Activated CD8-positive, alpha-beta memory T cell treated with anti-CD3 and anti-CD28 coated beads for 48 hours (primary cell): ENCODE measurements at regions not wholly inside any gene's neighbourhood (a gene's known extent, or its start where the extent isn't known, plus 50 kb on each side); places are given as distances from the start of the nearest gene placed in this dataset.

Experiments
- DNase-seq, 3 experiments: peaks; one replicate each; pipeline ENCODE4 v3.0.0-alpha.2; 2020; ENCODE audit warnings: low read depth in 2 of 3, low spot score in 2 of 3

- DNase-seq = no peak
These were observed 367.3 kb upstream of the C2CD4B start for GRCh38 chr15:62532367-62532766.

DNA sequence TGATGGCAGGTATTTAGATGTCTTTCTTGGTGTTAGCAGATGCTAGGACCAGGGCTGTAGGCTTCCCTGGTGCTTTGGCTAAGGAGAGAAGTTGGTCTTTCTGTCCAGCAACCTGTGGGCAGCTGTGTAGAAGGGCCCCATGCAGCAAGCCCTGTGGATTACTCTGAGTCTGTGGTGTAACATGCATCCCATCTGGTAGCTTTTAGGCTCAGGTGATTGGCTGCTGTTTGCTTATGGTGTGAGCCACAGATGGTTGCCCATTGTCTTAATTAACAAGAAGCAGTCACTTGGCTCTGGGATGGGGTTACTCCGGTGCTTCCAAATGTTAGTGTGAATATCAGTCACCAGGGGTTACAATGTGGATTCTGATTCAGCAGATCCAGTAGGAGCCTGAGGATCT is 368.6 kb upstream of the C2CD4B start:
- DNase-seq = no peak

DNA sequence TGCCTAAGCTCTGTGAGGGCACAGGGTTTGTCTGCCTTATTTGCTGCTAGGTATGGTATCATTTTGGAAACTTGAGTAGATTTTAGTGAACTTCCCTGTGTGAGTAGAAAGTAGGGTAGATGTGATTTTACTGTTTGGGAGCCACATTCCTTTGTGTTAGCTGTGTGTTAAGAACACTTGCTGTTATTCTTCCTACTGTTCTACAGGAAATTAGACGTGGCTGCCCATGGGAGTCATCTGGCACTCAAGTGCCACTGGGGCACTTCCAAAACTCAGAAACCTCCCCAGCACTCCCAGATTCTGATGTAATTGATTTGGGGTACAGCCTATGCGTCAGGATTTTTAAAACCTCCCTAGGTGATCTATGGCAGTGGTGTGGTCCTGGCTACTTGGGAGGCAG is 369.9 kb upstream of the C2CD4B start:
- DNase-seq = no peak

DNA sequence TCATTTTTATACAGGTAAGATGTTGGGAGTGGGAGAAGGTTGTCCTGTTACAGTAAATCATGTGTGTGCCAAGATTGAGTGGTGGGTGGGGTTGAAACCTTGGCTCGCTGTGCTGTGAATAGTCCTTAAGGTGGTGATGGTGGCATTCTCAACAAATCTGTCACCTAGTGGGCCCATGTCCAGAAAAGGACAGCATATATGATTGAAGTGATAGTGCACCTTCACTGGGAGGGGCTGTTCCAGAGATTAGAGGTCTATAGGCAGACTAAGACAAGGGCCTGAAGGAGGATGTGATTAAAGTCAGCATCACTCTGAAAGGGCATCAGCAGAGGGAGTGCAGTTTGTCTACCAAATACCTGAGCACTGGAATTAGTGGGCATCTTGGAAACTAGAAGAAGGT is 374.2 kb upstream of the C2CD4B start:
- no peak for DNase-seq

DNA sequence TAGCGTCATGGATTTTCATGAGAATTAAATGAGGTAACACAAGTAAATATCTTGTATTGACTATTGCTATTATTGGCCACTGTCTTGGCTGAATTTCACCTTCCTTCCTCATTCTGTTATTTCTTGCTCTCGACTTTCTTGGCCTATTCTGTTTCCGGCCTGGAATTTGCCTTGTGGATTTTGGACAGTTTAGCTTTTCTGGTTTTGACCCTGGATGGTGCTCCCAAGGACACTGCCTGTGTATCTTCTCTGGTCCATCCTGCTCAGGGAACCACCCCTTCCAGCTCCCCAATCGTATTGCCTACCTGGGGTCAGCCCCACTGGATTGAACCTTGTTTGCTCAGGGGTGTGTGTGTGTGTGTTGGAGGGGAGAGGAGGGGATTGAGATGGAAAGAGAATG is 376.2 kb upstream of the C2CD4B start:
- DNase-seq = no peak

DNA sequence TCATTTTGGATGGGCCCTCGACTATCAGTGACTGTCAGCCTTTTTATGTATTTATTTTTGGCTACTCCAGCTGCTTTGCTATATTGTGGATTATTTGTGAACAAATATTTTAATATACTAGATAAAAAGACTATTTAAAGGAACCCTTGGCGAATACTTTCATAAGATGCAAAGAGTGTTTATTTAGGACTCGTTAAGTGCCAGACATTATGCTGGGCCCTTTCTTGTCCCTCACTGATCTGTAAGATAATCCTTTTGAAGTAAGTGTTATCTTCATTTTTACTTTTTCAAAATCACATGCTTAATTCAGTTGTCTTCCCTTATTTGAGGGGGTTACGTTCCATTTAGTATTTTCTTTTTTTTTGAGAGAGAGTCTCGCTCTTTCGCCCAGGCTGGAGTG is 376.8 kb upstream of the C2CD4B start:
- DNase-seq = no peak

GRCh38 chr15:62544446-62544845 is 379.4 kb upstream of the C2CD4B start:
- no peak for DNase-seq

DNA sequence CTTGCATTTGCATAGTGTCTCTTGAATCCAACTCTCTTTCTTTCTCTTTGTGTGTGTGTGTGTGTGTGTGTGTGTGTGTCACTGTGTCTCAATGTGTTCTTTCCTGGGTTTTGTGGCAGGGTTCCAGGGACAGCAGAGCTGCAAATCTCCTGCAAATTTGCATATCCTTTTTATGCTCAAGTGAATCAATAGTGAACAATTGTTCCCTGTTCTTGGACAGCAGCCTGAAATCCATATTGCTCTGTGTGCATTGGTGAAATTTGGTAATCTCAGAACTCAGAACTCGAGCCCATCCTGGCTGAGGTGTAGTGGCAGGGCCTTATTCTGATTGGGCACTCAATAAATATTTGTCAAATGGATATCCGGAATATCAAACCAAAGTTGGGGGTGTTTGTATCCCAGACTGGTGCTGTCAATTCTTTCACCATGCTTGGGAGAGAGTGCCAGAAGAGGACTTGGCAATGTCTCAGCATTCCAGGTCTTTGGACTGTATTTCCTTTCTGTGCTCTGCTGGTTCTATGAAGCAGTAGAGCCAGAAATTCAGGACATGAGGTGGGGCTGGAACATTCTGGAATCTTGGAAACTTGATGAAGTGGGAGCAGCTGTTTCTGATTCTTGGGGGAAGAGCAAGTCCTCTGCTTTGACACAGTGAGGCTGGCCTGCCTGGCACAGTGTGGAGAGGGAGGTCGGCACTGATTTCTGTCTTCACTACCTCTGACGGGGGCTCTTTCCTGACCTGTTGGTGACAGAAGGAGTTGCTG is 380.6 kb upstream of the C2CD4B start:
- DNase-seq = no peak

DNA sequence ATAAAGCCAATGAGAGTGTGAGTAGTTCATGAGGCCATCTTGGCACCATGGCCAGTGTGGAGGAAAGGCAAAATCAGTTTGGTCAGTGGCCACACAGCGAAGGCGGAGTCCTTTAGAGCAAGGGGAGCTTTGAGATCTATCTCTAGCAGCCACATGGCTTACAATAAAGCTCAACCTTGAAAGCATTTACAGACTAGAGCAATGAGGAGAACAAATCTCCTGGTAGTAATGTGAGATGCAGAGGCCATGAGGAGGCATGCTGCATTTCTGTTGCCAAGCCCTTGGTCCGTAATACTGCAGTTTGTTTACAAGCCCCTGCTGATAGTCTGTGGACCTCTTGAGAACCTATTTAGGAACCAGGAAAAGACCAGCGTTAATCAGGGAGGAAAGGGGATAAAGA is 381.5 kb upstream of the C2CD4B start:
- DNase-seq = no peak

DNA sequence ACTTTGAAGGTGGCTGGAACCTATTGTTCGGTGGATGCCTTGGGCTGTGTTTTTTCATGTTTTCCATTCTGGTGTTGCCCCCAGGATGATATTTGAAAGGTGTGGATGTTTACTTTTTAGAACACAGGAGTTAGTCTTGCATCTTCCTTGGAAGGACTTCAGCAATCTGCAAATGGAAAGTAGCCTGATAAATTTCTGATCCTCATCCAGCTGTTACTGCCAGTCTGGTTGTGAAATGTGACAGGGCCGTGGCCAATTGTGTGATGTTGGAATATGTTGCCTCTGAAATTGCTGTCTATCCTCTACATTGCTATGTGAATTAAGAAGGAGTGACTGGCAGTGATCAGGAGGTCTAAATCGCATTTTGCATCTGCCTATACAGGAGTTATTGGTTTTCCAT is 382.5 kb upstream of the C2CD4B start:
- no peak for DNase-seq

DNA sequence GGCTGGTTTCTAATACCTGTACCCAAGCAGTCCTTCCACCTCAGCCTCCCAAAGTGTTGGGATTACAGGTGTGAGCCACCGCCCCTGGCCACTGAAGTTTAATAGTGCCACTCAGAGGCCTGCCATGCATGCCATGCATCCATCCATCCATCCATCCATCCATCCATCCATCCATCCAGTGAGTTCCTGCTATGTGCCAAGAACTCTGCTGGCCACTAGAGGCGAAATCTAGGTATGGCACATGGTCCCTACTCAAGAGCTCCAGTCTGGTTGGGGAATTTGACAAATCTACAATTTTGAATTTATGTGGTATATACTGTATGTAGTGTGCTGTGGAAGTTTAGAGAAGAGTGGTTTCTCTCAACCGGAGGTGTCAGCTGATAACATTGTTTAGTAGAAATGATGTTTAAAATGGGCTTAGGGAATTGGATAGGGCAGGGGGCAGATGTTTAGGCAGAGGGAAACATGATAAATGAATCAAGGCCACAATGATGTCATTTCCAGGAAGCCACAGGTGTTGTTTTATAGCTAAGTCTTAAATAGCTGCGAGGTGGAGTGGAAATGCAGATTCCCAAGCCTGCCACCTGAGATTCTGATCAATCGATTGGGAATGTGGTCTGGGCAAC is 384.4 kb upstream of the C2CD4B start:
- DNase-seq = no peak

DNA sequence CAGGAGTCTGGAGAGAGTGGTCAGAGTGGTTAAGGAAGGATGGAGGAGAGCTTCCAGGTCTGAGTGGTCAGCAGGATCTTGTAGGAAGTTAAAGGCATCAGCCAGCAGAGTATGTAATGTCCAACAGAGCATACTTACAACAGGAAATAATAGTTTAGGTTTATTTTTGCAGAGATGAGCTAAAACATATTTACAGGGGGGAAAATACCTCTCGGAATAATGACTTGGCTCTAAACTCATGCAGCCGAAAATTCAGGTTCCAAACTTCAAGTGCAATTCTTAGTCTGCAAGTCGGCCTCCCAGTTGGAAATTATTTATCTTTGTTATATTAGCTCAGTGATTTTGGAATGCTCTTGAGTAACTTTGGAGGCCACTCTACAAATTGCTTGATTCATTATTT is 385.0 kb upstream of the C2CD4B start:
- DNase-seq = no peak

- DNase-seq = no peak
These were observed 387.4 kb upstream of the C2CD4B start for GRCh38 chr15:62552444-62552843.

DNA sequence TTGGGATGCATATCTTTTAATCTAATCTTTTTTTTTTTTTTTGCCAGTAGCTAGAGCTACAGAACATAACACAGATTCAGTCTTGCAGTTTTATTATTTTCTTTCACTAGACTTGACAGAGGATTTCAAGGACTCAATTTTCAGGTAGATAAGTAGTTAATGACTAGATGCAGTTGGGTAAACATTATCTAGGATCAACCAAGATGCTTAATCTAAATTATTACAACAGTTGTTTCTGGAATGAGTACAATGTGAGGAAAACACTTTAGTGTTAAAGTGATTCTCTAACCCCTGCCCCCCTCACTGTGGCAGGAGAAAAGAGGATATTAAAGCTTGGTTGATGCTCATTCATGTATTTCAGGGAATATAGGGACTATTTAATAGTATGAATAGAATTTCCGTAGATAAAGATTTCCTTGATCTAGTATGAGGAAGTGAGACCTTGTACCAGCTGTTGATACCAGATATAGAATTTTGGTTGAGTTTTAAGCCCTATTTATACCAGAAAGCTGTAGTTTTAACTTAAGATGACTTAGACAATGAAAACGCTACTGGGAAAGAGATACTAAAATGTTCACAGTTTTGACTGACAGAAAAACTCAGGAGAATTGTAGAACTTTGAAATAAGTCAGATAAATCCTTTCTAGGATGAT is 389.0 kb upstream of the C2CD4B start:
- no peak for DNase-seq

DNA sequence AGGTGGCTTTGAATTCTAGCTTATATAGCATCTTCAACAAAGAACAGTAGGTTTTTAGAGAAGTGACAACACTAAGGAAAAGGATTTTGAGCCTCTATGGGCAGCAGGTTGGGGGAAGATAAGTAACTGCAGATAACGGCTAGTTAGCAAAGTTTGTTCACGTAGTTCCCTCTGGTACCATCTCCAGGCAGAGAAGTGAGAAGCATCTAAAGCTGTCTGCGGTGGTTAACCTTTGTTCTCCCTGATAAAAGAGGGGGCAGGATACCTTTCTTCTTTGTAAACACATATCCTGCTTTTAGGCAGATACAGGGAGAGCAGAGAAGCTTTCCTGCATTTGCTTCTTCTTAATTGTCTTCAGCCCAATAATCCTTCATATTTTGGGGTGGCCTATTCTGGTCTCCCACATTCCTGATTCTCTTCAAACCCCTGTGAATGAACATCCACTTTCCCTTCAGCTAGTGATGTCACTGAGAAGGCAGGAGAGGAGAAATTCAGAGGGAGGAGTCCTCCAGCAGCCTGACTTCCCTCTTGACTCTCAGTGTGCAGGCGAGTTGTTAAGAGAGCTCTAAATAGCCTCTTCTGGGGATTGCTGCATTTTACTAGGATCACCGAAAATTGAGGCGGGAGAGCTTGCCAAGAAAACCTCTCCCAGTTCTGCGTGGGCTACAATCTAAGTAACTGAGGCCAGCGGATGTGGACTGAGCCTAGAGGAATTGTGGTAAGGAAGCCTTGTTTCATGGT is 393.7 kb upstream of the C2CD4B start:
- DNase-seq = no peak

DNA sequence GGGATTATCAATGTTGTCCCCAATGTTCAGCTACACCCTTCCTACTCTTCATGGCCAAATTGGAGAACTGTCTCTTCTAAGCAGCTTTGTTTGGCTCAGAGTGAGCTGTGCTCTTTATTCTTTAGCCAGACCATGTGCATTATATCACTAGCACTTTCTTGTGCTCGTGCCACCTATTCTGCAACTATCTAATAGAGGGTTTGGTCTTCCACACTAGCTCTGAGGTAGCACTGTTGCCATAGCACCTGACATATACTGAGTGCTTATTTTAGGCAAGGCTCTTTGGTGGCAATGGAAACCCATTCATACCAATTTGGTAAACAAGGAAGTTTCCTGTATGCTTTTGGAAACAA is 394.3 kb upstream of the C2CD4B start:
- DNase-seq = no peak

- no peak for DNase-seq
These were observed 396.0 kb upstream of the C2CD4B start for GRCh38 chr15:62561059-62561519.

- DNase-seq = no peak
These were observed 396.5 kb upstream of the C2CD4B start for GRCh38 chr15:62561571-62561970.

GRCh38 chr15:62564886-62565633 is 400.0 kb upstream of the C2CD4B start:
- no peak for DNase-seq

GRCh38 chr15:62565634-62566026 is 400.5 kb upstream of the C2CD4B start:
- DNase-seq = no peak

DNA sequence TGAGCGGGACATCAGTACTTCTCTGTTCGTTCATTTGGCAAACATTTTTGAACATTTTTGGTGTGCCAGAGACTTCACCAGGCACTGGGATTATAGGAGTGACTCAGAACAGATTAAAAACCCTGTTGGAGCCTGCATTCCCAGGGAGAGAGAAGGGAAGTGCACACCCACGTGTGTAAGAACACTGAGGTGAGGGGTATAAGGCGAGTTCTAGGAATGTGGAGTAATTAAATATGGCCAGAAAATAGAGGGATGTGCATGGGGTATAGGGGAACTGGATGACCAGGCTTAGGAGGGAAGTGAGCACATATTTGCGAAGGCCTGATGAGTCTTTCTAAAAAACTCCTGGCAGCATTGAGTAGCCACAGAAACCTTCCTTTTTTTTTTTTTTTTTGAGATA is 401.2 kb upstream of the C2CD4B start:
- no peak for DNase-seq
